Epithelial cell of esophagus (primary cell): ENCODE measurements at regions not wholly inside any gene's neighbourhood (a gene's known extent, or its start where the extent isn't known, plus 50 kb on each side); places are given as distances from the start of the nearest gene placed in this dataset.

ENCODE experiments used
- DNase-seq: peaks from one replicate; pipeline ENCODE4 v3.0.0; 2010; ENCODE audit warnings: low read depth
- H3K4me3 ChIP-seq: 2 replicates; pipeline ENCODE4 v1.5.1; 2011; ENCODE audit warnings: mild to moderate bottlenecking, low read length, control low read depth
- CTCF ChIP-seq: IDR thresholded peaks from 2 replicates; pipeline ENCODE4 v1.5.1; 2011; ENCODE audit warnings: low read depth, mild to moderate bottlenecking, low read length, control low read depth, inconsistent platforms; ENCODE audit not compliant: insufficient read depth; ENCODE audit errors: missing control alignments

DNA sequence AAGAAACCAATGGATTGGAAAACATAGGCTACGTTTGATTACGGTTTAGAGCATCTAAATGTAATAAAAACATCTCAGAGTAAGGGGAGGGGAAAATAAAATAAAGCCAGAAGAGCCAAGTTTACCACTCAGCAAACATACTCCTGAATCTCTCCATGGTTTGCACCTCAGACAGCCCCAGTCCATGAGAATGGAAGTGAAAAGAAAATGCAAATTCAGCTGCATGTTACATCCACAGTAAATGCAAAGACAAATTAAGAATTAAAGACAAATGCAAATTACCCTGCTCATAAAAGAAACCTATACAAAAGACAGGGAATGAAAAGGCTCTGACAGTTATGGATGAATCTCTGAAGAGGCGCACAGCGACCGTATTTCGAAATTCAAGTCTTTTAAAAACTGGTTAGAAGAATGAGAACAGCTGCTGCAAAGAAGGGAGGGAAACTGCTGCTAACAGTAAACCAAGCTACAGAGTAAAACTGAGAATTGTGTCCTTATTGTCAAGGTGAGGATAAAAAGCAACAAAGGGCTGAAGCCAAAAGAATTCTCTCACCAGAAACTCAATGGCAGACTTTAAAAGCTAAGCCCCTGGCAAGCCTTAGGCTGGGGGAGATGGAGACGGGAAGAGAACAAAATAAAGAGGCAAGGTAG lies 197.9 kb upstream of the ACVR2A start:
- H3K4me3 ChIP-seq = no peak overlapping the region
- no peak for TF ChIP-seq CTCF
- DNase-seq = no peak

- no peak for DNase-seq
- no peak overlapping the region for H3K4me3 ChIP-seq
- TF ChIP-seq CTCF = no peak
Observed at GRCh38 chr2:147644491-147644890, 200.3 kb upstream of the ACVR2A start.

DNA sequence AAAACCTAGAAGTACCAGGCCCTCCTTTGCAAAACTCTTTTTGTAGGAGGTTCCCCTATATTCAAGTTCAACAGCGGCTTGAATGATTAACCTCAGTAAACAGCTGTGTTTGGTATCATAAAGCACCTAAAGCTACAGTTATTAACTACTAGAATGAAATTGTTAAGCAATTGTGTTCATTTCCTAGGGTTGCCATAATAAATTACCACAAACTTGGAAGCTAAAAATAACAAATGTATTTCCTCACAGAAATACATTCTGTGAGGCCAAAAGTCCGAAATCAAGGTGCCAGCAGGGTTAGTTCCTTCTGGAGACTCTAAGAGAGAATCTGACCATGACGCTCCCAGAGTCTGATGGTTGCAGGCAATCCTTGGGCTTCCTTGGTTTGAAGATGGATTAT lies 202.1 kb upstream of the ACVR2A start:
- no peak for TF ChIP-seq CTCF
- no peak overlapping the region for H3K4me3 ChIP-seq
- DNase-seq = no peak

DNA sequence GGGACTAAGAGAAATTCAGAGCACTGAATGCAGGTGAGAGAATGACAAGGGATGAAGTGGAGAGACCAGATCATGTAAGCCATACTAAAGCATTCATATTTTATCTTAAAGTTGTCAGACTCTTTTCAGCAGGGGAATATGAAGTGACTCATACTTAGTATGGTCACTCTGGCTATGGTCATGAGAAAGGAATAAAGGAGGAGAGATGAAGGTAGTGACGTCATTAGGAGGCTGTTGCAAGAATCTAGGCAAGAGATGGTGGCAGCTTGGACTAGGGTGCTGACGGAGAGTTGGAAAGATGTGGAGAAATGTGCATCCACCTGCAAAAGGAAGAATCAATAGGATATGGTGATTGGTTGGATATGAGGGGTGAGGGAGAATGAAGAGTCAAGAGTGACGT lies 203.2 kb upstream of the ACVR2A start:
- H3K4me3 ChIP-seq = no peak overlapping the region
- peak; percentile 20 for DNase-seq
- TF ChIP-seq CTCF = no peak

- H3K4me3 ChIP-seq = no peak overlapping the region
- DNase-seq = no peak
- no peak for TF ChIP-seq CTCF
Observed at GRCh38 chr2:147639891-147640290, 204.9 kb upstream of the ACVR2A start.

- H3K4me3 ChIP-seq = no peak overlapping the region
- no peak for TF ChIP-seq CTCF
- DNase-seq = no peak
Observed at GRCh38 chr2:147639386-147639785, 205.4 kb upstream of the ACVR2A start.

DNA sequence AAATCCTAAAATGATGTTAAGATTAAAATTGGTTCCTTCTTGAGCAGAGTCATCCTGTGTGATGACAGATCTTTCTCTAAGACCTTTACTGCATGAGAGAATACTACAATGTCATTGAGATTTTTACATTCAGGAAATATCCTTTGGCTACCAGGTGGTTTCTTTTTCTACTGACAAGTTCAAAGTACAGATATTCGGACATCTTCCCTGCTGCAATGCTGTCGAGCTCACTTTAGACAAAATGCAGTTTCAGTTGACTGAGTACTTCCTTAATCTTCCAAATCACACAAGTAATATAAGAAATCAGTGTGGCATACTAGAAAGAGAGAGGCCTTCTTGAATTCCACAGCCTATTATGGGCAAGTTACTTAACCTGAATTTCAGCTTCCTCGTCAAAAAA lies 207.9 kb upstream of the ACVR2A start:
- no peak overlapping the region for H3K4me3 ChIP-seq
- no peak for TF ChIP-seq CTCF
- peak; percentile 40 for DNase-seq
